Smooth muscle cell of the brain vasculature (primary cell): ENCODE measurements at regions not wholly inside any gene's neighbourhood (a gene's known extent, or its start where the extent isn't known, plus 50 kb on each side); places are given as distances from the start of the nearest gene placed in this dataset.

Source experiments
- DNase-seq: peaks from one replicate; pipeline ENCODE4 v3.0.0-alpha.2; 2012; ENCODE audit warnings: low read depth, low spot score

- no peak for DNase-seq
Measured at GRCh38 chr4:177047851-177048174, 255.1 kb upstream of the VEGFC start.

DNA sequence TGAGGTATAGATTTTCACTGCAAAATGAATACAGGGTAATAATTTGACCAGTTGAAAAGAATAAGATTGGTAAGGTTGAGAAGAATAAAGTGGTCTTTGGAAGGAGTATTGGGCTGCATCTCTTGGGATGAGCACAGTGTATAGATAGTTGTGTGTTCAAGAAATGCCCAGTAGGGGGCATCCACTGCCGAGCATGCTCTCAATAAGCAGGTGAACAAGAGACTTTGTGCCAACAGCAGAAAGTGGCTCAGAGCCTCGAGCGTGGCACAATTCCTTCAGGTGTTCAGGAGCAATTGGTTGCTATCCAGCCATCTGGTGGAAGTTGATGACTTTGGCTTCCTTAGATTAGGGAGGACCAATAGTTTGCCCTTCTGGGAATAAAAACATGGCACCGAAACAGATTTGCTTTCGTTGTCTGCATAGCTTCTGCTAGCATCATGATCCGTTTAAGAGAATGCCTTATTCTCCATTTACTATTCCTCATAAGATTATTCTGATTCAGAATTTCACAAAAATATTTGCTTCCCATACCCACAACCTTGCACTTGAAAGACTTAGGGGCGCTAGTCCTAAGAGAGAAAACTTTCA, 258.1 kb upstream of the NEIL3 start:
- no peak for DNase-seq

GRCh38 chr4:177052211-177052934, 257.3 kb upstream of the NEIL3 start:
- no peak for DNase-seq

DNA sequence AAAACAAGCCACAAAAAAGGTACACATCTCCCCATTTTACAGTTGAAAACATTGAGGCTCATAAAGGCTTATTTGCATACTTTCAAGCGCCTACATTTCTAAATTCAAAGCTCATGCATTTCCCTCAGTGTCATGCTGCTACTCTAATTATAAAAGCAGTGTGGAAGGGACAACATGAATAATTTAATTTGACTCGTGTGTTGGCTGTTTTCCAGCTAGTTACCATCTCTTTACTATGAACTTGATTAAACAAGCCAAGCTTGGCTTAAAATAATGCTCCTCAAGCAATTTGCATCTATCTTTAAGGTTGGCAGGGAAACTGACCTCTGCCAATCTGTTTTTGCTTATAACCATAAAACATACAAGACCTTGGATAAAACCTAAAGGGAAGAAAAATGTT, 252.5 kb upstream of the NEIL3 start:
- no peak for DNase-seq

GRCh38 chr4:177064116-177064515, 245.6 kb upstream of the NEIL3 start:
- DNase-seq, result no peak

DNA sequence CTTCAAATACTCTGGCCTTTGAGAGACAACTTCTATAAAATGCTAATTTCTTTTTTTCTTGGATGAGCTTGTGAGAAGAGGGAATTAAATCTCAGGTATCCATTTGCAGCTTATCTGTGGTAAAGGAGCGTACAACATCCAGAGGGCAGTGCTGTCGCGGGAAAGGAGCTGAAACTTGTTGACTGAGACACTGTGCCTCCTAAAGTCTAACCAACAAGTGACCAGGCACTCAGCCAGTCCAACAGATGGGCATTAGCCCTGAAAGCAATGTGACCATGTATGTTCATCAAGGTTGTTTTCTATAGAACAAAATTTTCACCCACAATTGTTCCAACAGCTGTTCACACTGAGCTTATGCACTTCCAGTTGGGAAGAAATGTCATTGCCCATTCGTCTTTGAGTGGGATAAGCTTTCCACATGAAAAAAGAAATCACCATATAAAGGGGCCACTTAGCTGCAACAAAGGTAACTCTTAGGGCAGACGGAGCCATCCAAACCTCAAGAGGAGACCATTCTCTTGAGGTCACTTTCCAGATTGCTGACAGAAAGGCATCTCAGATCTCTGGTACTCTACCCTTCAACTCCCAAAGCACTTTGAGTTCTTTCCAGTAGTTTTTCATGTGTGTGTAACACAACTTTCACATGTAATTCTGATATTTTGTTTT, 244.8 kb upstream of the NEIL3 start:
- DNase-seq, result no peak

DNA sequence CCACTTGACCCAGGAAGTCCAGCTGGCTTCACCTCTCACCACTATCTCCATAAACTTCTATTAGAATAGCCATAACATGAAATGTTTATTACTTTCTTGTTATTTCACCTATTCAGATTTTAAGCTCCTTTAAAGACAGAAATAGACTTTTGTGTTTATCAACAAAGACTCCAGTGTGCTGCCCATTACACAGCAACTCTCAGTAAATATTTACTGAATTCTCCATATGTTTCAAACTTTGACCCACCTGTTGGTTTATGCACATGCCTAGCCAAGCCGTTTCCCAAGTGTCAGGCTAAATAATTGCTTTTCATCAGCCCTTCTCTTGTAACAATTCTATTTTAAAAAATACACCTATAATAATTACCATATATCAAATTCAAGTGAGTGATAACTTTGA, 242.9 kb upstream of the NEIL3 start:
- DNase-seq, result no peak

GRCh38 chr4:177070533-177071058, 239.1 kb upstream of the NEIL3 start:
- DNase-seq, result no peak

GRCh38 chr4:177077095-177077971, 232.3 kb upstream of the NEIL3 start:
- no peak for DNase-seq

- no peak for DNase-seq
Measured at GRCh38 chr4:177079327-177079726, 230.3 kb upstream of the NEIL3 start.

DNA sequence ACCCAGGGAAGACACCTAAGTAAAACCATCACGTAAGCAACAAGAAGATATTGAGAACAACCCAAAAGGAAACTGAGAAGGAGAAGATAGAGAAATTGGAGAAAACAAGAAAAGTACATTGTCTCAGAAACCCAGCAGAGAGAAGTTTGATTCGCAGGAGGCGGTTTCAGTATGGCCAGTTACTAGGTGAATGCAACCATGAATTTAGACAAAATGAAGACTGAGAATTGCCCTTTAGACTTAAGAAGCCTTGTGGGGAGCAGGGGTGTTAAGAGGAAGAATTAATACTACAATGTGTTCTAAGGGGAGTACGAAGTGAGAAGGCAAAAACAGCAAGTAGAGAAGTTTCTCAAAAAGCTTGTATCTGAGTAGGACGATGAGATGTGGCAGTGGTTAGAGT, 229.3 kb upstream of the NEIL3 start:
- DNase-seq, result no peak

DNA sequence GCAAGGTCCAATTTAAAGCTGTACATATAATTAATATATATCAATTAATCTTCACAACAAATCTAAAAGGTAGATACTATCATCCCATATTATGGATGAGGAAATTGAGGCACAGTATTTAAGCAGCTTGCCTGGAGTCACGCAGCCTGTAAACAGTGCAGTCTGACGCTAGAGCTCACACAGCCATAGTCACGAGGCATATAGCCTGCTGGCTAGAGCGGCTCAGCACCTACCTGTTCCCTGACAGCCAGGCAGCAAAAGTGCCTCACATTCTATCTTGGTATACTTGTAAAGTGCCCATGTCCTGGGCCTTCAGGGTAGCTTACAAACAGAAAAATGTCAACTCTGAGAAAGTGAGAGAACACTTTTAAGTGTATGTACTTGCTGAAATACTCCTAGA, 222.6 kb upstream of the NEIL3 start:
- no peak for DNase-seq

DNA sequence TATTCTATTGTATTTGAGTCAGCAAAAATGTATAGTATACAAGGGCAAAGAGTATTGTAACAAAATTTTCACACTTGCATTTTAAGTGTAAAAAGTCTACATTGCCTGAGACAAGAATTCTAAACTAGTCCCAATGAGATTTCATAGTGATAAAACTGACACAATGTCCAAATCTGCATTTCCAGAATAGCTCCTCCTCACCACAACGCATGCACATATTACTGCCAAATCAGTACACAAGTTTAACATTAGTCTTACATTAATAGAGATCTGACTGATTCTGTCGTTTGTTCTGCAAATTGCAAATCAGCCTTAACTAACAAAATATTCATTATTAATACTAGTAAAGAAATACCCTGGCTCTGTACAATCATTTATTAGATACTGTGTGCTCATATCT, 222.2 kb upstream of the NEIL3 start:
- no peak for DNase-seq

- DNase-seq, result no peak
Measured at GRCh38 chr4:177091515-177091914, 218.2 kb upstream of the NEIL3 start.

- DNase-seq, result no peak
Measured at GRCh38 chr4:177092807-177093206, 216.9 kb upstream of the NEIL3 start.

GRCh38 chr4:177093964-177094363, 215.7 kb upstream of the NEIL3 start:
- no peak for DNase-seq

- no peak for DNase-seq
Measured at GRCh38 chr4:177097291-177097690, 212.4 kb upstream of the NEIL3 start.

DNA sequence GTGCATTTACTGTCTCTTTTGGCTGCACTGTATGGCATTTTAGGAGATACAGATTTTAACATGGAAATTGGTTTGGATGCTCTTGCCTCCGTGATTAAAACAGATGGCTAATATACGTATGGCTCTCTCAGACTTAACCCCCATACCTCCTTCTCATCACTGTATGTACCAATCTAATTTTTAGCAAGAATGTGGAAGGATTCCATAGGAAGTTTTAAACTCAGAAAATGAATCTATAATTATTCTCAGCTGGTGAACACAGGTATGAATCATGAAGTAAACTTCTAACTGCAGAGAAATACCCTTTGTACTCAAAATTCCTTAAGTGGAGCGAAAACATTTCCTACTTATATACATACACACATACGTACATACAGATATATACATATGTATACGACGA, 210.5 kb upstream of the NEIL3 start:
- DNase-seq, result no peak

GRCh38 chr4:177100307-177100706, 209.4 kb upstream of the NEIL3 start:
- DNase-seq, result no peak

DNA sequence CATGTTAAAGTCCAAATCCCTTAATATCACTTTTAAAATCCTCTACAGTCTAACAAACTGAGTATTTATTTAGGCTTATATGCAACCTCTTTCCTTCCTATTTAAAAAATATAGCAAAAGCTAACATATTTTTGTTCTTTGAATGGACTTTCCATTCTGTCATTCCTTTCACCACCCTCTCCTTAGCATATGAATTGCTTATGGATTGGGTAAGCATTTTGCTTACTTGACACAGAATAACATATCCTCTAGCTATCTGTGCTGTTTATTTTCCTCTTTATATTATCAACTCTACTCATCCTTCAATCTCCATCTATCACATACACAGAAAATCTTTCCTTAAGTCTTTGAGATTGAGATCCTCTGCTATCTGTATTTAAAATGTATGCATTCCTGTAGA, 206.1 kb upstream of the NEIL3 start:
- no peak for DNase-seq

DNA sequence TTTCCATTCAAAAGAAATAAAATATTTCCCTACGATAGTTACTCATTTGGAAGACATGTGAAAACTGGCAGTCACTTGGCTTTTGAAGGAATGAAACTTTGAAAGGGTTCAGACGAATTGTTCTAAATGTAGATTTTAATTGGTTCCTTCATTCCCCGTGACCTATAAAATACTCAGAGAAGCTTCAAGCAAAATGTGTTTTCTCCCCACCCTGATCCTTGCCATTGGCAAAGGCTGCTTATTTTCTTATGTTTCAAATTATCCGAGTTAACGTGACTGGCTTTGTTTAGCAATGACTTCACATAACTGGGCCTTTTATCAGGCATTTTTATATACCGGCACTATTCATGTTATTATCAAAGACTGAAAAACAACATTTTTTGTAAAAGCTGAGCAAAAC, 204.1 kb upstream of the NEIL3 start:
- no peak for DNase-seq

GRCh38 chr4:177107288-177107921, 202.3 kb upstream of the NEIL3 start:
- DNase-seq, result no peak
